ENCODE measurements at regions not wholly inside any gene's neighbourhood (a gene's known extent, or its start where the extent isn't known, plus 50 kb on each side); places are given as distances from the start of the nearest gene placed in this dataset.
A peak's percentile ranks its signal among the peaks of the same experiment; 100 is the strongest.

DNA sequence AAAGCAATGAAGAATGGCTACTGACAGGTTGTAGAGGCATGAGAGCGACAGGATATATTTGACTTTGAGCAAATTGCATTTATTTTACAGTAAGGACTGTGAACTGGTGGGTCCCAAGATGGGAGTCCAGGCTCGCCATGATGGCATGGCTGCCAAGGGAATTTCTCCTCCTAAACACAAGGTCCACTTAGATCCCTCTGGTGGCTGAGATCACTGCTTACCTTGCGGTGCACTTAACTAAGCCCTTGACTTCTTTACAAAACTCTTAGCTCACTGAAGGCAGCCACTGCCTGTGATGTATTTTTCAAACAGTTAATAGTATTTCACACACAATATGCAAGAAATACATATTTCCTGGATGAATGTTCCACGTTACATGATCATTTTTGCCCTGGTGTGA, 50.3 kb upstream of the SORBS2 start:
- intact Hi-C loops (cut with DNase I; ENCODE audit: low total_unique reads) = no loop called here
- no peaks in the 10 kb centered on the region for H3K36me3 ChIP-seq
- H3K4me1 ChIP-seq = peaks cover 0 to 11% (median 2%) of the 10 kb centered on the region in 4 donors
- WGBS, 2 donors (ENCODE audit: low coverage in 1 of 2) = 92 to 100% methylated on average over 1 to 4 of the region's 4 CpGs
- peaks cover 0 to 7% of the 10 kb centered on the region in 2 donors for H3K9me3 ChIP-seq
- no peak overlapping the region for H3K4me3 ChIP-seq
- no peak overlapping the region for H3K27ac ChIP-seq
- no peaks in the 10 kb centered on the region for H3K27me3 ChIP-seq
- no peak for DNase-seq
- in situ Hi-C loops (cut with MboI; ENCODE audit: low pct_ligation_motif_present in 1 of 4, low pct_unique_long_range_greater_than_20kb in 1 of 4, low sequenced_read_pairs in 3 of 4) = no loop called here
- TF ChIP-seq EP300 (IDR thresholded peaks at IDR 0.05; ENCODE audit: low read depth) (no peak), POLR2AphosphoS5 (IDR thresholded peaks at IDR 0.05) (no peak), POLR2A (IDR thresholded peaks at IDR 0.05) (no peak)
- TF ChIP-seq, protein P1, sequence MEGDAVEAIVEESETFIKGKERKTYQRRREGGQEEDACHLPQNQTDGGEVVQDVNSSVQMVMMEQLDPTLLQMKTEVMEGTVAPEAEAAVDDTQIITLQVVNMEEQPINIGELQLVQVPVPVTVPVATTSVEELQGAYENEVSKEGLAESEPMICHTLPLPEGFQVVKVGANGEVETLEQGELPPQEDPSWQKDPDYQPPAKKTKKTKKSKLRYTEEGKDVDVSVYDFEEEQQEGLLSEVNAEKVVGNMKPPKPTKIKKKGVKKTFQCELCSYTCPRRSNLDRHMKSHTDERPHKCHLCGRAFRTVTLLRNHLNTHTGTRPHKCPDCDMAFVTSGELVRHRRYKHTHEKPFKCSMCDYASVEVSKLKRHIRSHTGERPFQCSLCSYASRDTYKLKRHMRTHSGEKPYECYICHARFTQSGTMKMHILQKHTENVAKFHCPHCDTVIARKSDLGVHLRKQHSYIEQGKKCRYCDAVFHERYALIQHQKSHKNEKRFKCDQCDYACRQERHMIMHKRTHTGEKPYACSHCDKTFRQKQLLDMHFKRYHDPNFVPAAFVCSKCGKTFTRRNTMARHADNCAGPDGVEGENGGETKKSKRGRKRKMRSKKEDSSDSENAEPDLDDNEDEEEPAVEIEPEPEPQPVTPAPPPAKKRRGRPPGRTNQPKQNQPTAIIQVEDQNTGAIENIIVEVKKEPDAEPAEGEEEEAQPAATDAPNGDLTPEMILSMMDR (IDR thresholded peaks at IDR 0.05) = no peak

DNA sequence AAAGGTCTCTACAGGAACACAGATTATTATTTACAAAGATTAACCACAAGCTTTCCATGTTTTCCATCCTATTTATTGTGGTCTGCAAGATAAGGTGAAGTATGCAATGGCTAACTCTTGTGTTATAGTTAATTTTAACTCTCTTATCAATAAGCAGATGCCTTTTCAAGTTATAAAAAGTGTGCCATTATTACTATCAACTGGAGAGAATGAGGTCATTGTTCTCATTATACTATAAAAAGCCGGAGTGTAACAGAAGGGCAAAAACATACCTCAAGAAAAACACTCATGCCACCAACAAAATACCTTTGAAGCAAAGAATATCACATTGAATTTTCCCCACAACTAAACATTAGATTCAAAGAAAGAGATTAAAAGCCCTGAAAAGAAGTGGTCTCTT, 52.0 kb upstream of the SORBS2 start:
- no peak for DNase-seq
- TF ChIP-seq POLR2A (IDR thresholded peaks at IDR 0.05) = no peak
- TF ChIP-seq, protein P1 (IDR thresholded peaks at IDR 0.05) = no peak
- TF ChIP-seq POLR2AphosphoS5 (IDR thresholded peaks at IDR 0.05) = no peak
- TF ChIP-seq EP300 (IDR thresholded peaks at IDR 0.05; ENCODE audit: low read depth) = no peak
- no peak overlapping the region for H3K4me3 ChIP-seq
- WGBS, 2 donors (ENCODE audit: low coverage in 1 of 2) = 49 to 50% methylated on average over 1 of the region's 1 CpG
- H3K27me3 ChIP-seq = no peaks in the 10 kb centered on the region
- peaks cover 0 to 10% (median 2%) of the 10 kb centered on the region in 4 donors for H3K4me1 ChIP-seq
- no peaks in the 10 kb centered on the region for H3K36me3 ChIP-seq
- H3K27ac ChIP-seq = no peak overlapping the region
- H3K9me3 ChIP-seq = no peaks in the 10 kb centered on the region
- in situ Hi-C loops (cut with MboI; ENCODE audit: low pct_ligation_motif_present in 1 of 4, low pct_unique_long_range_greater_than_20kb in 1 of 4, low sequenced_read_pairs in 3 of 4) = no loop called here
- intact Hi-C loops (cut with DNase I; ENCODE audit: low total_unique reads) = no loop called here

DNA sequence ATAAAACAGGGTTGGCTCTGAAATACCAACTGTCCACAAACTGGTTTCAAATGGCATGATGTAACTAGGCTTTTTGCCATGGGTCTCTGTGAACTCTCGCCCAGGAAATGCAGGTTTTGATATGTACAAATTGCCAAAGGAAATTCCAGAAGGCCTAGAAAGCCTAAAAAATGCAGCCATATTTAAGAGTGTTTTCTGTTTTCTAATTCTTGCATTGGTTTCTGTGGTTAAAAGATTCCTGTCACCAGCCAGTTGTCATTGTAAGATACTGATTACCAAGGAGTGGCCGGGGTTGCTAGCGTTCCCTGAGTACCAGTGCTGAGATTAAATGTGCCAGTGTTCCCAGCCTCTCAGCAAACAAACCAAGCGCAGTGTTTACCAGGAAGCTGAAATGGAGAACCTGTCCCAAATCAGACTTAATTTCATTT, 53.9 kb upstream of the SORBS2 start:
- intact Hi-C loops (cut with DNase I; ENCODE audit: low total_unique reads) (no loop called here), in situ Hi-C loops (cut with MboI; ENCODE audit: low pct_ligation_motif_present in 1 of 4, low pct_unique_long_range_greater_than_20kb in 1 of 4, low sequenced_read_pairs in 3 of 4) (no loop called here)
- H3K27me3 ChIP-seq = no peaks in the 10 kb centered on the region
- H3K36me3 ChIP-seq = no peaks in the 10 kb centered on the region
- 32 to 50% methylated on average over 2 to 4 of the region's 4 CpGs for WGBS, 2 donors (ENCODE audit: low coverage in 1 of 2)
- DNase-seq = peak; percentile 22
- no peak for TF ChIP-seq POLR2A (IDR thresholded peaks at IDR 0.05)
- TF ChIP-seq, protein P1 (IDR thresholded peaks at IDR 0.05) = no peak
- H3K4me3 ChIP-seq = no peak overlapping the region
- no peak overlapping the region for H3K27ac ChIP-seq
- H3K9me3 ChIP-seq = no peaks in the 10 kb centered on the region
- H3K4me1 ChIP-seq = peaks cover 0 to 5% (median 2%) of the 10 kb centered on the region in 4 donors

DNA sequence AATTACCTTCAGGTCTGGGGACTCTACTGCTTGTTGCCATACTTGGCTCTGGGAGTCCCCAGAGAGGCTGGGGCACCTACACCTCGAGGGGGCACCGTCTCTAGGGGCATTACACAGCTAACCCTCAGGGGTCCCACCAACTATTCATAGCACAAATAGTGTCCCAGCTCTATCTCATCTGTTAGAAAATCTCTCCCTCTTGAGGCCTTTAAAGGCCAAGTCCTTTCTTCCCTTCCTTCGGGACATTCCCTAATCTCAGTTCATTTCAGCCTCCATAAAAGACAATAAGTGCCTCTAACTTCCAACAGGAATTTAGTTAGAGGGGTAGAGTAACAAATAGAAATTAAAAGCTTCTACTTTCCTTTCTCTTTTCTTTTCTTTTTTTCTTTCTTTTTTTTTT, 55.8 kb upstream of the SORBS2 start:
- no peaks in the 10 kb centered on the region for H3K36me3 ChIP-seq
- H3K4me3 ChIP-seq = no peak overlapping the region
- no peaks in the 10 kb centered on the region for H3K9me3 ChIP-seq
- intact Hi-C loops (cut with DNase I; ENCODE audit: low total_unique reads) = no loop called here
- TF ChIP-seq, protein P1 (IDR thresholded peaks at IDR 0.05) = no peak
- TF ChIP-seq POLR2A (IDR thresholded peaks at IDR 0.05) (no peak), EP300 (IDR thresholded peaks at IDR 0.05; ENCODE audit: low read depth) (no peak), POLR2AphosphoS5 (IDR thresholded peaks at IDR 0.05) (no peak)
- no peaks in the 10 kb centered on the region for H3K27me3 ChIP-seq
- H3K27ac ChIP-seq = no peak overlapping the region
- DNase-seq = no peak
- peaks cover 0 to 5% (median 2%) of the 10 kb centered on the region in 4 donors for H3K4me1 ChIP-seq
- WGBS, 2 donors (ENCODE audit: low coverage in 1 of 2) = 76 to 80% methylated on average over 1 to 3 of the region's 3 CpGs
- in situ Hi-C loops (cut with MboI; ENCODE audit: low pct_ligation_motif_present in 1 of 4, low pct_unique_long_range_greater_than_20kb in 1 of 4, low sequenced_read_pairs in 3 of 4) = no loop called here
